Large intestine (tissue), 3 donors: ENCODE measurements at regions not wholly inside any gene's neighbourhood (a gene's known extent, or its start where the extent isn't known, plus 50 kb on each side); places are given as distances from the start of the nearest gene placed in this dataset.

ENCODE experiments used
- DNase-seq, 2 donors: peaks; one replicate each; pipeline versions ENCODE4 v3.0.0 to v3.0.0-alpha.2; 2013
- H3K27ac ChIP-seq: one replicate; pipeline ENCODE4 v1.5.1; 2013; ENCODE audit warnings: low read length
- H3K27me3 ChIP-seq: 2 replicates; pipeline ENCODE4 v1.6.1; 2013; ENCODE audit warnings: low read length; ENCODE audit not compliant: control insufficient read depth, insufficient read depth
- H3K36me3 ChIP-seq: 2 replicates; pipeline ENCODE4 v1.6.1; 2013; ENCODE audit warnings: low read length; ENCODE audit not compliant: control insufficient read depth, insufficient read depth
- H3K4me1 ChIP-seq: one replicate; pipeline ENCODE4 v1.6.1; 2013; ENCODE audit warnings: low read length; ENCODE audit not compliant: control insufficient read depth, insufficient read depth
- H3K4me3 ChIP-seq: one replicate; pipeline ENCODE4 v1.5.1; 2013; ENCODE audit warnings: low read length
- H3K9me3 ChIP-seq: one replicate; pipeline ENCODE4 v1.6.1; 2013; ENCODE audit warnings: mild to moderate bottlenecking, low read depth, low read length, moderate library complexity; ENCODE audit not compliant: control insufficient read depth
- WGBS: methylation state at CpG from one replicate; pipeline ENCODE4 v1.1.5; 2013; ENCODE audit warnings: low lambda C conversion rate; ENCODE audit not compliant: insufficient coverage; 5-methylcytosine and 5-hydroxymethylcytosine counted together

GRCh38 chr16:11401161-11402050, 56.1 kb downstream of the RMI2 start:
- Histone ChIP-seq H3K36me3 (no peaks in the 10 kb centered on the region), H3K4me3 (no peak overlapping the region), H3K4me1 (no peaks in the 10 kb centered on the region), H3K9me3 (no peaks in the 10 kb centered on the region), H3K27me3 (no peaks in the 10 kb centered on the region), H3K27ac (no peak overlapping the region)
- no CpG with 5 or more reads among the region's 26 CpGs for WGBS
- no peak for DNase-seq

DNA sequence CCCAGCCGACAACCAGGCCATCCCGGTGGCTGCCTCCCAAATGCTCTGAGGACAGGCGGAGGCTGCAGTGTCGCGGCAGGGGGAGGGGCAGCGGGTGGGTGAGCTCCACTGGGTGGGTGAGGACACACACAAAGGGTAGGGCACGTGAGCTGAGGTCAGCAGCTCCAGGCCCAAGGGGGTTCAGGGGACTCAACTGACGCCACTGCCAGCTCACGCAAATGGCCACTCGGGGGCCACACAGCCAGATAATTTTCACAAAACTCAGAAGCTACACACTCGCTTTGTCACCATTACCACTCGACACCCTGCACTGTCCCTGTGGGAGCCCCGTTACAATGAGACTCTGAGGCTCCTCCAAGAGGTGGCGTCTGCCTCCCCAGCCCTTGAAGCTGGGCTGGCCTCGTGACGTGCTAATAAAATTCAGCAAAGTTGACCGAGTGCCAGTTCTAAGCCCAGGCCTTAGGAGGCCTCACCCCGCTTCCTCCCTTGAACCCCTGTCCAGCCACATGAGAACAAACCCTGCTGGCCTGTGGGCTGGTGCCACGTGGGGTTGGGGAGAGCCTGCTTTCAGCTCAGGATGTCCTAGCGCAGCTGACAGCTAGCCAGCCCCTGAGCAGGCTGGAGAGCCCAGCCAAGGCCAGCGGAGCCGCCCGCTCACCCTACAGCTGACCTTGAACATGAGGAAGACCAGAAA, 56.9 kb downstream of the RMI2 start:
- DNase-seq, result no peak
- H3K27ac ChIP-seq, result no peak overlapping the region
- H3K27me3 ChIP-seq, result no peaks in the 10 kb centered on the region
- no CpG with 5 or more reads among the region's 23 CpGs for WGBS
- H3K4me1 ChIP-seq, result no peaks in the 10 kb centered on the region
- H3K4me3 ChIP-seq, result no peak overlapping the region
- H3K9me3 ChIP-seq, result no peaks in the 10 kb centered on the region
- no peaks in the 10 kb centered on the region for H3K36me3 ChIP-seq

DNA sequence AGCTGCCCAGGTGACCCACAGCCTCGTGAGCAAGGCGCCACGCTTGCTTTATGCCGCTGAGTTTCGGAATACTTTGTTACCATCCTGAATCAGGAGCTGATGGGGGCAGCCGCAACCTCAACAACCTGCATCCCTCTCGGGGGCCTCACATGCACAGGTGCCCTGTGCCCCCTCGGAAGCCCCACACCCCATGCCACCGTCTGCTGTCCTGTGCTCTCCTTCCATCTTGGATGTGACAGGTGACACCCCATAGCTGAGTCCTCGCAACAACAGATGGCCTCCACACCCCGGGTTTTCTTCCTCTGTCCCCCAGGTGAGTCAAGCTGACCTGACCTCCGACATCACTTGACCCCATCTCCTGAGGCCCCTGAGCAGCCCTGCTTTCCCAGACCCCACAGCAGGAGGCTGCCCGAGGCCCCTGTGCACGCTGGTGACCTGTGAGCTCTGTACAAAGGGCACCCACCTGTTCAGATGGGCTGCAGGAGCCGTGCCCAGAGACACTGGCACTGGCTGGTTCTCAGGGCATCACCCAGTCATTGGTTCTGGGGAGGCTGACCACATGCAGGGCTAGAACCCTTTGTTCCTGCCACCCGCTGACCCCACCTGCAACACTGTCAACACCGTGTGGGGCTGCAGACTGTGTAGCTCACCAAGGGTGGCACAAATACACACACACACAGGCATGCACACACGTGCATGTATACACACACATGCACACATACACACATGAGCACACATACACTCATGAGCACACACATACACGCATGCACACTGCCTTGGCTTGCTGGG, 57.7 kb downstream of the RMI2 start:
- H3K27ac ChIP-seq, result no peak overlapping the region
- H3K4me3 ChIP-seq, result no peak overlapping the region
- no peaks in the 10 kb centered on the region for H3K9me3 ChIP-seq
- WGBS, result no CpG with 5 or more reads among the region's 19 CpGs
- no peaks in the 10 kb centered on the region for H3K36me3 ChIP-seq
- no peak for DNase-seq
- no peaks in the 10 kb centered on the region for H3K27me3 ChIP-seq
- no peaks in the 10 kb centered on the region for H3K4me1 ChIP-seq

DNA sequence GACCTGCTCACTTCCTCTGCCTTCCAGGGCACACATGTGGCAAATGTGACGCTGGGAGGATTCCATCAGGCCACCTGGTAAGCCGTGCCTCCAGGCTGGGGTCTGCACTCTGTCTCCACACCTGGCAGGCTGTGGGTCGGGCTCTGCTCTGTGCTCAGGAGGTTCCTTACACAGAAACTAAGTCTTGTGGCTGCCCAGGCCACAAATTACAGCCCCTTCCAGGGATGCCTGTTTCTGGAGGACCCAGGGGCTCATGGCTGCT, 58.2 kb downstream of the RMI2 start:
- WGBS, result no CpG with 5 or more reads among the region's 3 CpGs

DNA sequence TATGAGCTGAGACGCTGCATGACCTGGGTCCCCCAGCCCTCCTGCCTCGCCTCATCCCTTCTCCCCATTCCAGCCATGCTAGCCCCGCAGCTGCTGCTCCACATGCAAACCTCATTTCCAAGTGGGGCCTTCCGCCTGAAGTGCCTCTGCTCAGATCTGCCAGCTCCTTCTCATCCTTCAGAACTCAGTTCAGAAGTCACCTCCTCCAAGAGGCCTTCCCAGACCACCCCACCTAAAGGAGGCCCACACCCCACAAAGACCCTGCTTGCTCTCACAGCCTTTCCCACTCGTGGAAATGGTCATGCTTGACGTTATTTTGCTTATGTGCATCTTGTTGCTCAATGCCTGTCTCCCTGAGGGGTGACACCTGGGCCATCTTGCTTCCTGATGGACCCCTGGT, 58.7 kb downstream of the RMI2 start:
- Histone ChIP-seq H3K4me1 (no peaks in the 10 kb centered on the region), H3K27ac (no peak overlapping the region), H3K9me3 (no peaks in the 10 kb centered on the region), H3K36me3 (no peaks in the 10 kb centered on the region), H3K27me3 (no peaks in the 10 kb centered on the region), H3K4me3 (no peak overlapping the region)
- DNase-seq, result no peak
- WGBS, result no CpG with 5 or more reads among the region's 6 CpGs

More for the DNA sequence above, 58.2 kb downstream of the RMI2 start:
- Histone ChIP-seq H3K36me3 (no peaks in the 10 kb centered on the region), H3K27ac (no peak overlapping the region), H3K27me3 (no peaks in the 10 kb centered on the region), H3K4me1 (no peaks in the 10 kb centered on the region), H3K9me3 (no peaks in the 10 kb centered on the region), H3K4me3 (no peak overlapping the region)
- DNase-seq, result no peak

GRCh38 chr16:11404603-11405002, 59.3 kb downstream of the RMI2 start:
- WGBS, result no CpG with 5 or more reads among the region's 12 CpGs
- H3K36me3 ChIP-seq, result no peaks in the 10 kb centered on the region
- H3K4me3 ChIP-seq, result no peak overlapping the region
- no peak for DNase-seq
- no peaks in the 10 kb centered on the region for H3K27me3 ChIP-seq
- H3K4me1 ChIP-seq, result no peaks in the 10 kb centered on the region
- no peaks in the 10 kb centered on the region for H3K9me3 ChIP-seq
- H3K27ac ChIP-seq, result no peak overlapping the region

DNA sequence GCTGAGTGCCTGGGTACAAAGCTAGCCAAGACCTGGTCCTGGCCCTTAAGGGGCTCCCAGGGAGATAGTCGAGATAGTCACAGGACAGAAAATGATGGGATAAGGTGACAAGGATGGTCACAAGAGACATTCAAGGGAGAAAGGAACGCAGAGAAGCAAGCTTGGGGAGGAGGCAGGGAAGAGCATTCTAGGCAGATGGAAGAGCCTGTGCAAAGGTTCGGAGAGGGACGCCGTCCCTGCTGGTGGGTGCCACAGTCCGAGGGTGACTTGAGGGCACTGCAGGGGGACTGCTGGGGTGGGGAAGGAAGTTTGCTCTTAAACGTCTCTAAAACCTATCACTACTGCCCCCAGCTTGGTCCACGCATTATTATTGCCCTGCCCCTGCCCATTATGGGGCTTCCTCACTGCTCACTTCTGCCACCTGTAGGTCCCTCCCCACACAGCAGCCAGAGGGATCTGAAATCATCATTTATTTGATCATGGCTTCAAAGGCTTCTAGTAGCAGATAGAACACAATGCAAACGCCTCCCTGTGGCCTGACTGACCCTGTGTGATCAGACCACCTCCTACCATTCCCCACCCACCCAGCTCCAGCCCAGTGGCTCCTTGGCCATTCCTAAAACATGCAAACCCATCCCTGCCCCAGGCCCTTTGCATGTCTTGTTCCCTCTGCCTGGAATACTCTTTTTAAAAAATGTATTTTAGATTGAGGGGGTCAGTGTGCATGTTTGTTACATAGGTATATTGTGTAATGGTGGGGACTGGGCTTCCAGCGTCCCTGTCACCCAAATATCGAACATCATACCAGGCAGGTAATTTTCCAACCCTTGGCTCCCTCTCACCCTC, 60.3 kb downstream of the RMI2 start:
- no peak for DNase-seq
- Histone ChIP-seq H3K9me3 (no peaks in the 10 kb centered on the region), H3K4me3 (no peak overlapping the region), H3K36me3 (no peaks in the 10 kb centered on the region), H3K27me3 (no peaks in the 10 kb centered on the region), H3K27ac (no peak overlapping the region), H3K4me1 (no peaks in the 10 kb centered on the region)
- 82% methylated on average over 2 of the region's 11 CpGs for WGBS

GRCh38 chr16:11406177-11406560, 60.9 kb downstream of the RMI2 start:
- no peaks in the 10 kb centered on the region for H3K36me3 ChIP-seq
- WGBS, result 100% methylated on average over 4 of the region's 6 CpGs
- no peaks in the 10 kb centered on the region for H3K27me3 ChIP-seq
- no peak for DNase-seq
- H3K27ac ChIP-seq, result no peak overlapping the region
- no peak overlapping the region for H3K4me3 ChIP-seq
- no peaks in the 10 kb centered on the region for H3K4me1 ChIP-seq
- H3K9me3 ChIP-seq, result no peaks in the 10 kb centered on the region

DNA sequence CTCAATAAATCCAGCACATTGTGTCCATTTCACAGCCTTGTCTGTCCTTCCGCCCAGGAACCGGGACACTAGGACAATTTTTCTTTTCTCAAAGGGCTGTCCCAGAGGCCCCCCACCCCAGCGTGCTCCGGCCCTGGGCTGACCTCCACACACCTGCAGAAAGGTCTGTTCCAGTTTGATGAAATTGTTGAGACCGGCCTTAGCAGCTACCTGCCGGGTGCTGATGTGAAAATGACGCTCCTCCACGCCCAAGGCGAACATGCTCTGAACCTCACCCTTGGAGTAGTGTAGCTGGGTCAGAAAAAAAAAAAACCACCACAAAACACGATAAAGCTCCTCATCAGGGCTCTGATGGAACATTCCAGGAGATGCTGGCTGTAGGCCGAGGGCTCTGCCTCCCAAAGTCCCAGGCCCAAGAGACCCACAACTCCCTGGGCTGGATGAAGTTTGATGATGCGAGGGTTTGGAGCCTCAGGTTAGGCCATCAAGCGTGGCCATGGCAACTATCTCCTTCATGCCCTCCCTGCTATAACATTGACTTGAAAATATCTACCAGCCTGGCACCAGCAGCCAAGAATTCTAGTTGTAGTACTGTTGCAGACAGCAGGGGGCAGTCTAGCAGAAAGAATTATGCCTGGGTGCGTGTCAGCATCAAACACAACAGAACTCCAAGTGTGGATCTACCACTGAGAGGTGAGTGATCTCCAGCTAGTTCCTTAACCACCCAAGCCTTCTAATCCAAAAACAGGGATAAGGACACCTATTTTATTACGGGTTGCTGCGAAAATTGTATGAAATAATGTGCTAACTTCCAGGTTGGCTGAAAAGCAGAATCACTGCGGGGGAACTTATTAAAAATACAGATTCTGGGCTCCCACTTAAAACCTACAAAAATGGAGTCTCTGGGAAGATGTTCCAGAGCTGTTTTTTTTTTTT, 62.1 kb downstream of the RMI2 start:
- 60% methylated on average over 2 of the region's 17 CpGs for WGBS
- Histone ChIP-seq H3K4me3 (no peak overlapping the region), H3K27ac (no peak overlapping the region), H3K9me3 (no peaks in the 10 kb centered on the region), H3K36me3 (no peaks in the 10 kb centered on the region), H3K27me3 (no peaks in the 10 kb centered on the region), H3K4me1 (no peaks in the 10 kb centered on the region)
- peak; percentile 43 to 59 for DNase-seq
